GM12873 (cell line): ENCODE measurements at regions not wholly inside any gene's neighbourhood (a gene's known extent, or its start where the extent isn't known, plus 50 kb on each side); places are given as distances from the start of the nearest gene placed in this dataset.

Experiments
- CTCF ChIP-seq: IDR thresholded peaks from 2 replicates; pipeline ENCODE4 v1.5.1; 2012; ENCODE audit warnings: low read depth, mild to moderate bottlenecking, moderate library complexity, low read length, control low read depth; ENCODE audit not compliant: insufficient read depth; ENCODE audit errors: missing control alignments

- no peak for TF ChIP-seq CTCF
These were observed 307.7 kb upstream of the COL3A1 start for GRCh38 chr2:188666503-188666902.

GRCh38 chr2:188668017-188668680 is 306.0 kb upstream of the COL3A1 start:
- TF ChIP-seq CTCF, result no peak

GRCh38 chr2:188675391-188676009 is 298.7 kb upstream of the COL3A1 start:
- TF ChIP-seq CTCF, result no peak

- TF ChIP-seq CTCF, result no peak
These were observed 298.2 kb upstream of the COL3A1 start for GRCh38 chr2:188676010-188676400.

- no peak for TF ChIP-seq CTCF
These were observed 297.0 kb upstream of the COL3A1 start for GRCh38 chr2:188677142-188677541.

- no peak for TF ChIP-seq CTCF
These were observed 295.3 kb upstream of the COL3A1 start for GRCh38 chr2:188678882-188679281.

- no peak for TF ChIP-seq CTCF
These were observed 291.3 kb upstream of the COL3A1 start for GRCh38 chr2:188682838-188683237.
